Stomach (tissue), 4 donors: ENCODE measurements at regions not wholly inside any gene's neighbourhood (a gene's known extent, or its start where the extent isn't known, plus 50 kb on each side); places are given as distances from the start of the nearest gene placed in this dataset.

Experiments
- CTCF ChIP-seq, 7 experiments: fragments of 450-650 bp in 4 of 7; fragments of 200-600 bp in 3 of 7; sonication (generic) in 3 of 7; IDR thresholded peaks; one replicate each; pipeline ENCODE4 v1.5.1; 2016 to 2019; ENCODE audit warnings: antibody characterized with exemption in 7 of 7, control low read depth in 2 of 7, mild to moderate bottlenecking in 1 of 7
- POLR2A ChIP-seq, 4 donors: fragments of 450-650 bp; IDR thresholded peaks; one replicate each; pipeline ENCODE4 v1.6.1; 2016; ENCODE audit warnings: antibody characterized with exemption in 4 of 4, control low read depth in 2 of 4, mild to moderate bottlenecking in 1 of 4, moderate library complexity in 1 of 4

GRCh38 chr16:50948268-50948930, 202.7 kb downstream of the SALL1 start:
- TF ChIP-seq CTCF (IDR thresholded peaks at IDR 0.05): no peak
- TF ChIP-seq POLR2A (IDR thresholded peaks at IDR 0.05): no peak
